Omental fat pad (tissue), 3 donors: ENCODE measurements at regions not wholly inside any gene's neighbourhood (a gene's known extent, or its start where the extent isn't known, plus 50 kb on each side); places are given as distances from the start of the nearest gene placed in this dataset.

Experiments used
- ATAC-seq: fragments of 150-250 bp; one replicate; pipeline ENCODE4 v1.9.1; 2016; ENCODE audit warnings: mild to moderate bottlenecking, moderate library complexity; ENCODE audit not compliant: low FRiP score
- DNase-seq: peaks from one replicate; pipeline ENCODE4 v3.0.0-alpha.2; 2019; ENCODE audit warnings: low spot score
- CTCF ChIP-seq, 3 donors: fragments of 450-650 bp; IDR thresholded peaks; one replicate each; pipeline ENCODE4 v1.5.1; 2016 to 2017; ENCODE audit warnings: antibody characterized with exemption in 3 of 3, mild to moderate bottlenecking in 3 of 3, moderate library complexity in 2 of 3

GRCh38 chr5:17339841-17340240, 122.4 kb downstream of the BASP1 start:
- DNase-seq (no peak), ATAC-seq (no peak)
- TF ChIP-seq CTCF (IDR thresholded peaks at IDR 0.05), result no peak

GRCh38 chr5:17340379-17340778, 122.9 kb downstream of the BASP1 start:
- ATAC-seq (no peak), DNase-seq (no peak)
- TF ChIP-seq CTCF (IDR thresholded peaks at IDR 0.05), result no peak

GRCh38 chr5:17340819-17341218, 123.4 kb downstream of the BASP1 start:
- no peak for DNase-seq
- ATAC-seq, result no peak
- TF ChIP-seq CTCF (IDR thresholded peaks at IDR 0.05), result no peak

GRCh38 chr5:17343675-17344074, 126.2 kb downstream of the BASP1 start:
- DNase-seq, result no peak
- no peak for ATAC-seq
- TF ChIP-seq CTCF (IDR thresholded peaks at IDR 0.05), result no peak

- no peak for TF ChIP-seq CTCF (IDR thresholded peaks at IDR 0.05)
- DNase-seq (no peak), ATAC-seq (no peak)
Observed at GRCh38 chr5:17346811-17347210, 129.4 kb downstream of the BASP1 start.

GRCh38 chr5:17352223-17352622, 134.8 kb downstream of the BASP1 start:
- ATAC-seq (no peak), DNase-seq (no peak)
- TF ChIP-seq CTCF (IDR thresholded peaks at IDR 0.05), result no peak

GRCh38 chr5:17354265-17354664, 136.8 kb downstream of the BASP1 start:
- DNase-seq (no peak), ATAC-seq (no peak)
- no peak for TF ChIP-seq CTCF (IDR thresholded peaks at IDR 0.05)
